Activated CD4-positive, alpha-beta T cell treated with anti-CD3 and anti-CD28 coated beads, Interleukin-2, Interleukin-6, amounts not matched to agents 100 ng/mL and 50 ng/mL, durations not matched to agents 16 hours and 8 hours (primary cell): ENCODE measurements at regions not wholly inside any gene's neighbourhood (a gene's known extent, or its start where the extent isn't known, plus 50 kb on each side); places are given as distances from the start of the nearest gene placed in this dataset.
A peak's percentile ranks its signal among the peaks of the same experiment; 100 is the strongest.

ENCODE experiments used
- DNase-seq: peaks from one replicate; pipeline ENCODE4 v3.0.0-alpha.2; 2020

DNA sequence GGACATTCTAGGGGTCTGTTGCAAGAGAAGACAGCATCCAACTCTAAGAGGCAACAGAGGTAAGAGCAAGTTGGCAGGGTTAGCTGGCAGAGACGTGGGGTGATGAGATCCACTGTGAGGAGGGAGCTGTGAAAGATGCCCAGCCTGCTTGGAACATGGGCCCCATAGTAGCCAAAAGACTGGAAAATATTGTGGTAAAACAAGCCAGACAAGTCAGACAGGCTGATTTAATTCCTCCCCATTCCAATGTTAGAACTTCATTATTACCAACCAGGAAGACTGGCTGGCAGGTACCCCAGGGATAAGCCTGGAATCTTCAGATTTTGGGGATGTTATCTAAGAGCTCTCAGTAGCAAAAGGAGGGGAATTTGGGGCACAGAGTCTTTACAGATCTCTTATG, 181.3 kb downstream of the SEC61B start:
- no peak for DNase-seq

- DNase-seq = no peak
These were observed 183.3 kb downstream of the SEC61B start for GRCh38 chr9:99405359-99405758.

DNA sequence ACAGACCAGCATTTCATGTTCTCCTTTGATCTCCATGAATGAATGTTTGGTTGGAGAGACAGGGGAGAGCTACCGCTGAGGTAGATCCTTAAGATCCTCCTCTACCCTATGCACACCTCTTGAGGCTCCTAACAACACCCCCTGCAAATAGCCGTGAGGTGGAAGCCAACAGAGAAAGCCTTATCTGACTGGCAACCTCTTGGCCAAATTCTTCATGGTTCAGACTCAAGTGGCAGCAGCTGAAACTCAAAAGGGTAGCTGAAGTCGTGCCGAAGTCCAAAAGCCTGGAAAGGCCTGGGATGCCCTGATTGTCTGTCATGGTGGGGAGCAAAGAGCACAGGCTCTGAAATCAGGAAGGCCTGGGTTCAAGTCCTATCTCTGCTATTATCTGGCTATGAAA, 184.9 kb downstream of the SEC61B start:
- DNase-seq = no peak

- no peak for DNase-seq
These were observed 189.0 kb downstream of the SEC61B start for GRCh38 chr9:99411068-99411467.

DNA sequence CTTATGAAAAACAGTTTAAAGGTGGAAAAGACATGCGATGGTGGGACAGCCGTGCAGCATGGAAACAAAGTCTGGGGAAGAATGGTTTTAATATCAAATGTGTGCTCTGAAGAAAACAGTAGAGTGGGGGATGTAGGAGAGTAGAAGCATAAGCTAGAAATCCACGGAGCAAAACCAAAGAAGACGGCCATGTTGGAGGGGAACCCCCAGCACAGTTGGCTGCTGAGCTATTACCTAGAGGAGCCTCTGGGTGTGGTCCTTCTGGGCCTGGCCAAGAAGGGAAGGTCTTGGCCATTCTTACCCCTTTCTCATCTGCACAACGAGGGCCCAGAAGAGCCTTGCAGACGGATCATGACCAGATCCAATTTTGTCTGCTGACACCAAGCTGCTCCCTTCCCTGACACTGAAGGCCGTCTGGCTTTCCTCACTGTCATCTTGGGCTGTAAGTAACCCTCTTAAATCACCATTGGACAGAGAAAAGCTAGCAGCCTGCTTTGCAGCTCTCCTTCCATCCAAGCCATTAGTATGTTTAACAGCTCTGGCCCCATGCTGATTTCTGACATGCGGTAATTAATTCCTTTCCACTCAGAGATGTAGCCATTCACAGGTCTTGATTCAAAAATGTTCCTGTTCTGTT, 189.5 kb downstream of the SEC61B start:
- no peak for DNase-seq

GRCh38 chr9:99412606-99413005, 190.5 kb downstream of the SEC61B start:
- no peak for DNase-seq

GRCh38 chr9:99414321-99414720, 192.2 kb downstream of the SEC61B start:
- no peak for DNase-seq

- no peak for DNase-seq
These were observed 193.5 kb downstream of the SEC61B start for GRCh38 chr9:99415606-99416005.

GRCh38 chr9:99416007-99416406, 193.9 kb downstream of the SEC61B start:
- DNase-seq = peak; percentile 18

- no peak for DNase-seq
These were observed 197.0 kb downstream of the SEC61B start for GRCh38 chr9:99419070-99419469.

GRCh38 chr9:99421369-99421768, 199.3 kb downstream of the SEC61B start:
- DNase-seq = no peak

DNA sequence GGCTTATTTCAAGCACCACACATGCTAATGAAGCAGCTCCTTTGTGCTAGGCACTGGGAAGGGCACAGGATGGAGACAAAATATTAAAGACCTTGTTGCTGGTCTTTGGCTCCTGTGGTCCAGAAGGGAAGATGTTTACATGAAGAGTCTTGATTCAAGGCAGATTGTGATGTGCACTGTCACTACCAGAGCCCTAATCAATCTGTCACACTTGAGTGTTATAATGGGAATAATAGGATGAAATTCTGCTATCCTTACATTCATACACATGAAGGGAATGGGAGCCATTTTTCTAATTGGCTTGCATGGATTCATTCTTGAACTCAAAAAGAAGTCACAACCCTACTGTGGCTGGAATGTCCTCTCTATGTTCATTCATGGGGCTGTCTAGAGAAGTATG, 203.0 kb downstream of the SEC61B start:
- no peak for DNase-seq

GRCh38 chr9:99425923-99426842, 204.1 kb downstream of the SEC61B start:
- DNase-seq = no peak

- DNase-seq = no peak
These were observed 205.2 kb downstream of the SEC61B start for GRCh38 chr9:99427260-99427659.

DNA sequence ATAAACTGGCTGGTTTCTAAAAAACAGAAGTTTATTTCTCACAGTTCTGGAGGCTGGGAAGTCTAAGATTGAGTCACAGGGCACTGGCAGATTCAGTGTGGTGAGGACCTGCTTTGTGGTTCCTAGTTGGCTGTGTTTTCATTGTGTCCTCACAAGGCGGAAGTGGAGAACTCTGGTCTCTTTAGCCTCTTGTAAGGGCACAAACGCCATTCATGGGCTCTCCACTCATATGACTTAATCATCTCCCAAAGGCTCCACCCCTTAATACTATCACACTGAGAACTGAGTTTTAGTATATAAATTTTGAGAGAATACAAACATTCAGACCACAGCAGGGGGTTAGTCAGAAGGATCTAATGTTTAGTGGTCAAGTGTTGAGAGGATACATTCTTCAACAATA, 208.2 kb downstream of the SEC61B start:
- peak; percentile 18 for DNase-seq

DNA sequence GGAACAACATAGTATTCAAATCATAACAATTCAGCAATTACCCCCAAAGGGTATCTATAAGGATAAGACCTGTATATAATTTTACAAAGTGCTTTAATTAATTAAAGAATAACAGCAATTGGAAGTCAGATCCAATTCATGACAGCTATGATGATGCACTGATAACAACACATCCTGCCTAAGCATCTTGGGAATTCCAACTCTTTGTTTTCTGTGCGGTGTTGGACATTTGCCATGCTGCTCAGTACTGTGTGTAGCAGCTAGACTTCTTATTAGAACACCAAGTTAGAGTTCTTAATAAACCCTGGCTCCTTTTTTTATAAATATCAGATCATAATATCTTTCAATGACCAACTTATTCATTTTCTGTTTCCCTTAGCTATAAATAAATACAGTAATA, 209.0 kb downstream of the SEC61B start:
- no peak for DNase-seq

- no peak for DNase-seq
These were observed 210.0 kb downstream of the SEC61B start for GRCh38 chr9:99432075-99432474.

DNA sequence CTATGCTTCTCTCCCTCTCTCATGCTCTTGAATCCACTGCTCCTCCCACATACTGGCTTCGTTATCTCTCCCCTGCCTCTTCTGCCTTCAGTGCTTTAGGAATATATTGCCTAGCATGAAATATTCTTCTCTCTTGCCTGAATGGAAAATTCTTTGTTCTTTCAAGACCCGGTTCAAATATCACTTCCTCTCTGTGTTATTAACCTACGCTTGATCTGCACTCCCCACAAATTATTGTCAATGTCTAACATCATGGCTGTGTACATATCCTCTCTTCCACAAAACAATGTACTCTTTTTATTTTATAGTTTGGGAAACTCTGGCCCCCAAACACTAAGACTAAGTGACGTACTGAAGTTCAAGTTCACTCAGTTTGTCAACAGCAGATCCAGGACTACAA, 211.0 kb downstream of the SEC61B start:
- no peak for DNase-seq

GRCh38 chr9:99433555-99433954, 211.5 kb downstream of the SEC61B start:
- DNase-seq = peak; percentile 88

- DNase-seq = no peak
These were observed 214.5 kb downstream of the SEC61B start for GRCh38 chr9:99436616-99437015.

DNA sequence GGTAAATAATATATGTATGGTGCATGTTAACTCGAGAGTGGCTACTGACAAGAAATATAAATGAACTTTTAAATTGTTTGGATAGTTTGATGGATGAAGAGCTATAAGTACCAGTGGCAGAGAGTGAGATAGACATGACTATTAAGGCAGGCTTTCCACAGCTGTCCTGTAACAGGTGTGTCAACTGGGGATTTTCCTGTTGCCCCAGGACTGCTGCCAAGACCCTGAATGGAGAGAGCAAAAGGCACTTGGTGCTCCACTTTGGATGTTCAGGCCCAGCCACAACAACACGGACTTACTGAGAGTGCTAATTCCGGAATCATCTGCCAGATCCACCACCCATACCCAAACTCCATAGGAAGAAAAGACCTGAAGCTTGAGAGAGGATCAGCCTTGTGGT, 215.1 kb downstream of the SEC61B start:
- no peak for DNase-seq

GRCh38 chr9:99438596-99438995, 216.5 kb downstream of the SEC61B start:
- no peak for DNase-seq

GRCh38 chr9:99441829-99442228, 219.7 kb downstream of the SEC61B start:
- no peak for DNase-seq

- no peak for DNase-seq
These were observed 223.3 kb downstream of the SEC61B start for GRCh38 chr9:99445371-99445891.
